Endometrial microvascular endothelial cells (primary cell): ENCODE measurements at regions not wholly inside any gene's neighbourhood (a gene's known extent, or its start where the extent isn't known, plus 50 kb on each side); places are given as distances from the start of the nearest gene placed in this dataset.

Experiments
- in situ Hi-C: cut with HindIII; loops from 2 replicates; pipeline ENCODE4 v1.10.0; 2017; ENCODE audit warnings: low sequenced_read_pairs, low pct_unique_long_range_greater_than_20kb; ENCODE audit errors: inconsistent ontology term

DNA sequence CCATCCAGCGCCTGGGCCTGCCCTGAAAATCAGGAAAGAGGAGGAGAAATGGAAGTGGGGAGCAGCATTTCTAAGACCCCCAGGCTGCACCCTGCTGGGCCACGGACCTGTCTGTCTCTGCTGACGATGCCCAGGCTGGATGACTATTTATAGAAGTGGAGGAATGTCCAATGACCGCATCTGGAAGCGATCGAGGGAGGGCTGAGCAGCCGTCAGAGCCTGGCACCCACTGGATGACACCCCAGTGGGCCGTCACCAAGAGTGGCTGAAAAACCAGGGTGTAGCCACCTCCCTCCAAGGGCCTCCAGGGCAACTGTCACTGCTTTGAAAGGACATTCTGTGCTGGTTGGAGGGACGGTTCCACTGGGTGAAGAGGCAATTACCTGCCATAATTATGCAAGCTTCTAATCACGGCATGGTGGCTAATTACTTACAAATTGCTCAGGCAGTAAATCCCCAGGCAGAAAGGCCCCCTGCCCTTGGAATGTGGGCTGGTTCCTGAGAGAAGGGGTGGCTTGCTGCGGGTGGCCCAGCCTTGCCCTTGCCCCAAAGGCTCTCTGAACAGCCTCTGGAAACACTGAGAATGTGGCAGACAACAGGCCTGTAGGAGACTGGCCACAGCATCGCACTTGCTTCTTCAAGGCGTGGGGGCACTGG lies 332.1 kb downstream of the C16orf95 start:
- in situ Hi-C loops, result no loop called here

DNA sequence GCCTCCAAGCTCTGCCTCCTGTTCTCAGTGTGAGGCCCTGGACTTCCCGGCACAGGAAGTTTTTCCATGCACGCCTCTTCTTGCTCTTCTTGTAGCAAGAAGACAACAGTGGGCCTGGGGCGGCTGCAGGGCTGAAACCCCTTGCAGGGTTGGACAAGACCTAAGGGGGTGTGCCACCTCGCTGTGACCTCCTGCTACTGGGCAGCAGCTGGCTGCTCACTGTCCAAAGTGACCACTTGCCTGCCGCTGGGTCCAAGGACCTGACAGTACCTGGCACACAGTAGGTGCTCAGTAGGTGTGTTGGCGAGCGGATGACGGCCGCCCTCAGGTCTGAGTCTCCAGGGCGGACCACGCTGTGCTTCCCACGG lies 331.6 kb downstream of the C16orf95 start:
- in situ Hi-C loops, result no loop called here

DNA sequence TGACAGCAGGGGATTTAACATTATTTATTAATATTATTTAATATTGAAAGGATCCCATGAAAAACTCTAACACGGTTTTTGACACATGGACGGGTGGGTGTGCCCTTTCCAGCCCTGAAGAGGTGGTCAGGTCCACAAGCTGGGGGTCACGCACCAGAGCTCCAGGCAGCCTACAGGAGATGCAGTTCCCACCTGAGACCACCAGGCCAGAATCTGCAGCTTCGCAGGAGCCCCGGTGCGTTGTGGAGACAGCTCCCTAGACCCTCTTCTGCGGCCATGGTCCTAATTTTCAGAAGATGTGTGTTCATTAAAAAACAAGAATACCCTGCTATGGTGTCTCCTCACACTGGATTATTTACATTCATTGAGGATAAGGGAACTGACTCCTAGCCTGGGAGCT lies 331.1 kb downstream of the C16orf95 start:
- in situ Hi-C loops, result no loop called here

DNA sequence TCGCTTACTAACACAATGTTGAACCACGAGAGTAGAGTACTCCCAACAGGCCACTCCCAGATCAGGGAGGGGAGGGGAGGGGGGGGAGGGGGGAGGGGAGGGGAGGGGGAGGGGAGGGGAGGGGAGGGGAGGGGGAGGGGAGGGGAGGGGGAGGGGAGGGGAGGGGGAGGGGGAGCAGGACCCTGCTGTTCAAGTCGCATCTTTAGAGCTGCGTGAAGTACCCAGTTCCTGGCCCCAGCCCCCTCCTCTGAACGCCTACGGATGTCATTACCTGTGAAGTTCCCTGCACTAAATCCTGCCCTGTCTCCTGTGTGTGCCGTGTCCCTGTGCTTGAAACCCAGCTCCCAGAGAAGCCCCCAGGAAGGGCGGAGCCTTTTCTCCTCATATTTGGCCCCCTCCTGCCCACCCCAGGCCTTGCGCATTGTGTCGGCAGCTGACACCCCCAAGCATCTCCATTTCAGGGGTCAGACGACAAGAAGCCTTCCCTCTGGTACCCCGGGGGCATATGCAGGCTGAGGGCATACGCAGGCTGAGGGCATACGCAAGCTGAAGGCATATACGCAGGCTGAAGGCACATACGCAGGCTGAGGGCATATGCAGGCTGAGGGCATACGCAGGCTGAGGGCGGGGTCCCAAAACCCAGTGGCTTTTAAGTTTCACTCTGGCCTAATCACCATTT lies 330.2 kb downstream of the C16orf95 start:
- in situ Hi-C loops, result no loop called here

DNA sequence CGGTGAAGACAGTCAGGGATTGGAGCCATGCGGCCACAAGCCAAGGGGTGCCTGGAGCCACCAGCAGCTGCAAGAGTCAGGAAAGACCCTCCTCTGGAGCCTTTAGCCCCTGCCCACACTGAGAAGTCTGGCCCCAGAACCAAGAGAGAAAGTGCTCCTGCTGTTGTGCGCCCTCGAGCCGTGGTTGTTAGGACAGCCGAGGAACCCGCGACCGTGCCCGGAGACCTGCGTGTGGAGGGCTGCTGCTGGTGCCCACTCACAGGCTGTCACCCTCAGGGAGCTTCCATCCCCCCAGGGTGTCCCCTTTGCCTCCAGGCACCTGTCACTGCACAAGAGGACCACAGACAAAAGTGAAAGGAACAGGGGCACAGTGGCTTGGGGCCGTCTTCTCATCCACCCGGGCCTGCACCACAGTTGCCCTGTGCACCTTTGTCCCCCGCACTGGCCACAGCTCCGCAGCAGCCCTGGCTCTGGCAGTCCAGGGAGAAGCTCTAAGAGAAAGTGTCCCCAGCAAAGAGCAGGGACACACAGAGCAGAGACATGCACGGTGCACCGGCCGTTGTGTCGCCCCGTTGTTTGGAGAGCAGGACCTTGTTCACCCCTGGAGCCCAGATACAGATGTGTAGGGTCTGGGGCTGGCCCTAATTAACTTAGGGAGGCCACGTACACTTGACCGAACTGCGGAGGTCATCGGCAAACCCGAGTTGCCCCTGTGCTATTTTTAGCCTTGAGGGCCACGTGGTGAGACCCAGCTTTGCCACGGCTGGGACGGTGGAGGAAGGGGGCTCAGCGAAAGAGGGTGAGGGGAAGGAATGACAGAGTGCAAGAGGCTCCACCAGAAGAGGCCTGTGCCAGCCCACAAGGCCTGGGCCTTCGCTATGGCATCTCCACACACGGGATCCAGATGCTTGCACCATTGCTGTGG lies 329.2 kb downstream of the C16orf95 start:
- in situ Hi-C loops, result no loop called here

DNA sequence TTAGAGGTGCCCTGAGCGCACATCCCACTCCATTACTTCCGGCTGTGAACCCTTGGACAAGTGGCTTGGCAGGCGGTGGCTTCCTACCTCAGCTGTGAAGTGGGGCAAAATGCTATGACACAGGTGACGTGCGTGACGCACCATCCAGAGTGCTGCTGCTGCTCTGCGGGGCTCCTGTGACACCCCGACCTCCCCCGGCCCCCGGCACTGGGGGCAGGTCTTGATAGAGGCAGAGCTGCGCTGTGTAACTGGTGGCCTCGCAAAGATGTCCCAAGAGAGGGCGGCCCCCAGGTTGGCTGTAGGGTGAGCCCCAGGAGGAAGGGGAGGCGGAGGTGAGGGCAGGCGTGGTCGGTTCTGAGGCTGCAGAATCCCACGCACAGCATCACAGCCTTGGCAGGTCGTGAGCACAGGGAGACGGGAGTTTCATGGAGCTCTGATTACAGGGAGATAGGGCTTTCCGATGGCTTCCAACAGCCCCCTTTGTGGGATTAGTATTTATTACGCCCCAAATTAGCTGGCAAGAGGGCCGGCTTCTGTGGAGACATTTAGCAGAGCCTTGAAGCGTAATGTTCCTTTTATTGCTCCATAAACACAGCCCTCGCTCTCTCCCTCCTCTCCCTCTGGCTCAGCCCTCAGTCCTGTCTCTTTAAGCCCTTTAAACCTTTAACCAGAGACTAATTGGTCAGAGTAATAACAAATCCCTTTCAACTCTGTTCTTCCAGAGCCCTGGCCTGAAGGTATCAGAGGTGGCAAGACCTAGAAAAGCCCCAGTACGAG lies 328.1 kb downstream of the C16orf95 start:
- in situ Hi-C loops, result no loop called here

DNA sequence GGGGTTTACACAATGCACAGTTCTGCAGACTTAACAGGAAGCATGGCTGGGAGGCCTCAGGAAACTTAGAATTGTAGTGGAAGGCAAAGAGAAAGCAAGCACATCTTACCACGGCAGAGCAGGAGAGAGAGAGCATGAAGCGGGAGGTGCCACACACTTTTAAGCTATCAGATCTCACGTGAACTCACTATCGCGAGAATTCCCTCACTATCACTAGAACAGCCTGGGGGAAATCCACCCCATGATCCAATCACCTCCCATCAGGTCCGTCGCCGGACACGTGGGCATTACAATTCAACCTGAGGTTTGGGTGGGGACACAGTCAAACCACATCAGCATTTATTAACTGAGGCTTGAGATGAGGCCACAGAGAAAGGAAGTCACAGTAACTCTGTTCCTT lies 326.7 kb downstream of the C16orf95 start:
- in situ Hi-C loops, result no loop called here

DNA sequence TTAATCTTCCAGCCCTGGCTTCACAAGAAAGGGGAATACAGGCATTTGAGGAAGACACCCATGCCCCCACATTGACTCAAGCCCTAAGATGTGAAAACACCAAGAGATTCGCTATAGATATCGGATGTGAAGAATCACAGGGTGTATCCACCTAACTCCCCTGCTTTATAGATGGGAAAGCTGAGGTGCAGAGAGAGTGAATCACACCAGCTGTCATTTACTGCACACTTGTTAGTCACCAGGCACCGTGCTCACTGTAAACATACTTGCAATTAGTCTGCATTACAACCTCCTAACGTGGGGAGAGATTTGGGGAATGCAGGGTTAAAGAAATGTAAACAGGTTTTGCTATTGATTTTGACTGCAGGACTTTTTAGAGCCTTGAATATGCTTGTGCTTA lies 325.5 kb downstream of the C16orf95 start:
- in situ Hi-C loops, result no loop called here

DNA sequence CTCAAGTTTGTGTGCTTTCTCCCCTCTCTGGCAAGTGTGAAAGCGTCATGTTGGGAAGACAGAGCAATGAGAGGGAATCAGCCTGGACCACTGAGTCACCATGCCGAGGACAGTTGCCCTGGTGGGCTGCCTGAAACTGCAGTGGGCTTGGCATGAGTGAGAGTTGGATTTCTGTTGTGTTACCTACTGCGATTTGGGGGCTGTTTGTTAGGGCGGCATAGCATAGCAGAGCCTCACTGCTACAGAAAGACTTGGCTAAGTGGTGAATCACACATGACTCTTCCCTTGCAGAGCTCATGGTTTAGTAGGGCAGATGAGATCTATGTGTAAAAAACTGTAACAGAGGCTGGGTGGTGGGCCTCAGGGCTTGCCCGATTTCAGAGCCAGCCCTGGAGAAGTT lies 324.6 kb downstream of the C16orf95 start:
- in situ Hi-C loops, result no loop called here

DNA sequence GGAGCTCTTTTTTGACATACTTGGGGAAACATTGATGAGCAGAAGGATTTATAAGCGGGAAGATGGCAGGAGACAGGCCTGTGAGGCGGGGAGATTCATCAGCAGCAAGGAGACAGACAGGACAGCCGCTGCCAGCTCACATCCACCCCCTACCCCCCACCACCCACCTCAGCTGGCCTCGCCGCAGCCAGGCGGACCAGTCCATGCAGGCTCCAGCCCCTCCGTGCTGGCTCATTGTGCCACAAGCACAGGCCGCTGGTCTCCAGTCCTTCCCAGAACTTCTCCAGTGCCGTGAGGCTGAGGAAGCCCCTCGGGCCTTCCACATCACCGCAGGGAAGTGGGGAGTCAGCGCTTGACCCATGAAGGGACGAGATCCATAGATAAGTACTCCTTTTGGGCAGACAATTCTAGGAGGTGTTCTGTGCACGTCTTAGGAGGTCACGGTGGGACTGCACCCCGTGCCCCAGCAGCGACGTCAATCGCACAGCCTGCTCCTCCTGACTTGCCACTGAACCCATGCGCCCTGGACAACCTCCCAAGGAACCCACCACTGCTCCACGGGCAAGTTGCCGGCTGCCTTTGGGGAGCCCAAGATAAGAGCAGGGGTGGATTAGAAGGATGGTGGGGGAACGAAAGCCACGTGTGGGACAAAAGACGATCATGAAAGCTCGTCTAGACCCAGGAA lies 323.6 kb downstream of the C16orf95 start:
- in situ Hi-C loops, result no loop called here

DNA sequence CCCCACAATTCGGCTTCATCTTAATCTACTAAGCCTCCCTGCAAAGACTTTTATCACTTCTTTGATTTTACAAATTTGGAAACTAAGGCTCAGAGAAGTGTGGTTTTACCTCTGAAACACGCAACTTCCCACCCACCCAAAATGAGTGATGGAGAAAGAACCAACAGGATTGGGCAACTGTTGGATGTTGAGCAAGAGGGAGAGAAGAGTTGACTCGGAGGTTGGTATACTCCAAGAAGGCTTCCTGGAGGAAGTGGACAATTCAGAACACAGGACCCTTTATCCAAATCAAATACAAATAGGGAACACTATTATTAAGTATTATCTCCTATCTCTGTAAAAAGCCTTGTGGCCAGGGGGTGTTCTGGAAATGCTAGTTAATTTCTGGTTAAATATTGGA lies 323.0 kb downstream of the C16orf95 start:
- in situ Hi-C loops, result no loop called here

DNA sequence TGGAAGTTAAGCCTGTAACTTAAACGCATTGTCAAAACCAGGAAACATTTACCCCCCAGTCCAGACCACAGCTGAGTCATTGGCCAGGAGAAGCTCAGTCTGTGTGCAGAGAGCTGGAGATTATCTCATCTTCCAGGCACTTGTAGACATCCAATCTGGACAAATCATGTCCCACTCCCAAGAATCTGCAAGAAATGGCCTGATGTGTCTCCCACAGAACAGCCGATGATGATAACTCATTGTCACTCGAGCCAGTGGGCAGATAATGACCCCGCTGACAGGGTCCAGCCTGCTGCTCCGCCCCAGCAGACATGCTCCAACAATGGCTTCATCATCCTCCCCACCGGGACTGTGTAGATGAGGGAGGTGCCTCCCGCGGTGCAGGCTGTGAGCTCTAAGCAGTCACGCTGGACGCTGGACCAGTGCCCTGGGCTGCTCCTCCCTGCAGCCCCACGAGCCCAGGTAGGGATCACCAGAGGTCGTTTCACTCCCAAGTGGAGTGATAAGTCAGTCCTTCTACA lies 322.5 kb downstream of the C16orf95 start:
- in situ Hi-C loops, result no loop called here

DNA sequence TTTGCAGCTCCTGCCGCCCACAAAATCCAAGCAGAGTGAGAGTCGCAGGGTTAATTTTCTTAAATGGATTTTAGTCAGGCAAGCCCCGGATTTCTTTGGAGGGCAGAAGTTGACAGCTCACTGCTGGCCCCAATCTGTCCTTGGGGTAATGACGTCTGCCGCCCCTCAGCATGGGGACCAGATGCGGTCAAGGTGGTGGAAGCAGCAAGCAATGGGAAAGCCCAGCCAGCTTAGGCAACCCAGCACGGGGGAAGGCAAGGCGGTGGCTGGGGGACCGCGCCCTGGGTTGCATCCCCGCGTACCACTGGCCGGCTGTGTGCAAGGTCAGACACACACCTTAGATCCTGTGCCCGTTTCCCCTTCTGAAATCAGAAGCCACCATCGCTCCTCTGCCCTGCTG lies 321.7 kb downstream of the C16orf95 start:
- in situ Hi-C loops, result no loop called here

DNA sequence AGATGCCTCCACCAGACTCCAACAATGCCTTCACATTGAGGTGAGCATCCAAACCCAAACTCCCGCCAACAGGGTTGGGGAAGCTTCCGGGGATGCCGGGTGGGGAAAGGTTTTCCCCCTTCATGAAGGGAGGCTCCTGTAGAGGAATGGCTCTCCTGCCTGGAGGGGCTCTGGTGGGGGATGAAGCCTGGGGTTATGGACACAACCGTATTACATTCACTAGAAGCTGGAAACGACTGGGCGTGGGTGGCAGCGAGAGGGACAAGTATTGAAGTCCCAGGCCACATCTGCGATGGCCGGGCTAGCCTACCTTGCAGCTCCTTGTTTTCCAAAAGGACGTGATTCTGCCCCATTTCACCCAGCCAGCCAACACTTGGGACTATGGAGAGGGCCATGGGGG lies 321.1 kb downstream of the C16orf95 start:
- in situ Hi-C loops, result no loop called here

DNA sequence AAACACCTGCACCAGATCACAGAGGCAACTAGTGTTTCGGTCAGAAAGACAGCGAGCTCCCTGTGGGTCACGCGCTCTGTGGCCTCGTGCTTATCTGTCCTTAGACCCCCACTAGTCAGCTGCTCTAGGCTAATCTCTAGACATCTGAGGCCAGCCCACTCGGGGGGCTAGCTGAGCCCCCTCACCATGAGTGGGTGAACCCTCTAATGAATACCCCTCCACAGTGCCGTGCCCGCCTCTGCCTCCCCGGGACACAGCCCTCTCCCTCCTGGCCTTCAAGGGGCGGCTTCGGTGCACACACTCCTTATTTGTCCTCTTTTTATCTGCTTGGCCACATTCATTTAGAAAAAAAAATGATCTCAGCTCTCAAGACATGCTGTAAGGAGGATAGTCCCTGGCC lies 320.1 kb downstream of the C16orf95 start:
- in situ Hi-C loops, result no loop called here

DNA sequence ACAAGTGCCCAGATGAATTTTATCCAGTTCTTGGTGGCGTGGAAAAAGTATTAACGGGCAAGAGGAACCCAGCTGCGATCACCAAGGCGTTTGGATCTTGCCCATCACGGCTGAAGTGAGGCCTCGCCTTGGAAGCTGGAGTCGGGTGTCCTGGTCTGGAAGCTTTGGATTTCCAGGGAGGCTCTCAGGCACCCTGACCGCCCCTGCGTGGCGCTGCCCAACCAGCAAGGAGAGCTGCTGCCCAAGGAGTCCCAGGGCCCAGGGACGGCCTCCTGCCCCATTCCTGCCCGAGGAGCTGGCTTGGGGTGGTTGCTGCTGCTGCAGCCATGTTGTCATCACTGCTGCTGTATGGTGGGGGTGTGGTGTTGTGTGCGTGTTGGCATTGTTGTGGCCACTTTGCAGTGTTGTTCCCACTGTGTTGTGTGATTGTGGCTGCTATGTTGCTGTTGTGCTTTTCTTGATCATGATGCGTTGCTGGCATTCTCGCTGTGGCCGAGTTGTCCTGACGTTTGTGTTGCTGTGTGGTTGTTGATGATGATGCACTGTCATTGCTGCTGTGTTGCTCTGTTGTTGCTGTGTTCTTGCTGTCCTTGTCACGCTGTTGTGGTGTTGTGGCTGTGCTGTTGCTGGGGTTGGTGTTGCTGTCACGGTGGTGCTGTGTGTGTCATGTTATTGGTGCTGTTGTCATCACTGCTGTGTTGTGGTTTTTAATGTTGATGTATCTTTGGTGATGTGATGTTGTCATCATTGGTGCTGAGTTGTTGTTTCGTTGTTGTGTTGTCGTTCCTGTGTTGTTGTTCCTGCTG lies 318.8 kb downstream of the C16orf95 start:
- in situ Hi-C loops, result no loop called here

DNA sequence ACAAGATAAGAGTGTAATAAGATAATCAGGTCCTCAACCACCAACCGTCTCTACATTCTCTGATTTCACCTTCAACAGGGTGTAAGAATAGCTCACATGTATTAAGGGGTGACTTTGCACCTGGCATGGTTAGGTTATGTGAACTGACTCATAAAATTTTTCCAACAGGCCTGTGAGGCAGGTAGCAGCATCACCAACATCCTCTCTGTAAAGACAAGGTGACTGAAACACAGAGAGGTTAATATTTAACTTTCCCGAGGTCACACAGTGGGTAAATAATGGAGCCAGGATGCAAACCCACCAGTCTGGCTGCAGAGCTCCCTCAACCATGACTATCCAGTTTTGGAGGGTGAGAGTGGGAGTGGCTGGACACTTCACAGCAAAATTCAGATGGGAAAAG lies 317.2 kb downstream of the C16orf95 start:
- in situ Hi-C loops, result no loop called here
